Mammary epithelial cell (primary cell): ENCODE measurements at regions not wholly inside any gene's neighbourhood (a gene's known extent, or its start where the extent isn't known, plus 50 kb on each side); places are given as distances from the start of the nearest gene placed in this dataset.

Experiments
- EZH2 ChIP-seq: IDR thresholded peaks from 2 replicates; pipeline ENCODE4 v1.6.1; 2012; ENCODE audit warnings: low read length, inconsistent platforms, borderline replicate concordance
- TF ChIP-seq, protein P1 (sequence below), 2 donors: IDR thresholded peaks in 1 of 2; conservative IDR thresholded peaks in 1 of 2; 2 replicates each; pipeline ENCODE4 v1.5.1; 2011 to 2012; ENCODE audit warnings: inconsistent platforms in 2 of 2, low read length in 2 of 2, mild to moderate bottlenecking in 2 of 2, control low read depth in 1 of 2, low read depth in 1 of 2; ENCODE audit not compliant: insufficient read depth in 1 of 2; ENCODE audit errors: extremely low read depth in 1 of 2

DNA sequence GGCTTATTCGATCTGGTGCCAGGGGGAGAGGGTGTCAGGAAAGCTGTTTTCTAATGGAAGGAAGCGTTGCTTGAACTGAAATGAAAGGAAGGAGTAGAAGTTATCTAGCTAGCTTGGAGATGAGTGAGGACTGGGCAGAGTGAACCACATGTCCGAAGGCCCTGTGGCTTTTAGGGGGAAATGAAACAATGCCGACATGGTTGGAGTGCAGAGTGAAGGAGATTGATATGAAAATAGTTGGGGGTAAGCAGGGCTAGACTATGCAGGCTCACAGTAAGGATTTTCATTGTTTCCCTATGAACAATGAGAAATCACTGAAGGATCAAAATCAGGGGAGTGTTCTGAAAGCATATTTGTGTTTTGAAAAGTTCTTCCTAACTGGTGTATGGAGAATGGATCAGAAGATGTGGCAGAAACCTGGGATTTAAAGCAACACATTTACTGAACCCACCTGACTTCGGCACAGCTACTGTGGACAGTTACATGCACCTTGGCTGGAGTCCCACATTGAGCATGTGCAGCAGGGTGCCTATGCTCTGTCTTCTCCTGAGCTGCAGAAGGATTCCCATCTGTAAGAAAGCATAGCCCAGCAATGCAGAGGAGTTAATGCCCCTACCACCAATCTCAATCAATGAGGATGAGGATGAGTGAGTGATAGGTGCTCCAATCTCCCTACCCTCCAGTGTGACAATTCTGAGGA is 144.4 kb upstream of the TBCA start:
- TF ChIP-seq, protein P1, sequence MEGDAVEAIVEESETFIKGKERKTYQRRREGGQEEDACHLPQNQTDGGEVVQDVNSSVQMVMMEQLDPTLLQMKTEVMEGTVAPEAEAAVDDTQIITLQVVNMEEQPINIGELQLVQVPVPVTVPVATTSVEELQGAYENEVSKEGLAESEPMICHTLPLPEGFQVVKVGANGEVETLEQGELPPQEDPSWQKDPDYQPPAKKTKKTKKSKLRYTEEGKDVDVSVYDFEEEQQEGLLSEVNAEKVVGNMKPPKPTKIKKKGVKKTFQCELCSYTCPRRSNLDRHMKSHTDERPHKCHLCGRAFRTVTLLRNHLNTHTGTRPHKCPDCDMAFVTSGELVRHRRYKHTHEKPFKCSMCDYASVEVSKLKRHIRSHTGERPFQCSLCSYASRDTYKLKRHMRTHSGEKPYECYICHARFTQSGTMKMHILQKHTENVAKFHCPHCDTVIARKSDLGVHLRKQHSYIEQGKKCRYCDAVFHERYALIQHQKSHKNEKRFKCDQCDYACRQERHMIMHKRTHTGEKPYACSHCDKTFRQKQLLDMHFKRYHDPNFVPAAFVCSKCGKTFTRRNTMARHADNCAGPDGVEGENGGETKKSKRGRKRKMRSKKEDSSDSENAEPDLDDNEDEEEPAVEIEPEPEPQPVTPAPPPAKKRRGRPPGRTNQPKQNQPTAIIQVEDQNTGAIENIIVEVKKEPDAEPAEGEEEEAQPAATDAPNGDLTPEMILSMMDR (conservative IDR thresholded peaks at IDR 0.05 in 1 of 2, IDR thresholded peaks at IDR 0.05 in 1 of 2; ENCODE audit: extremely low read depth in 1 of 2, insufficient read depth in 1 of 2, low read depth in 1 of 2, low read length in 2 of 2): no peak
- no peak for TF ChIP-seq EZH2
